ENCODE measurements at regions not wholly inside any gene's neighbourhood (a gene's known extent, or its start where the extent isn't known, plus 50 kb on each side); places are given as distances from the start of the nearest gene placed in this dataset.

- TF ChIP-seq, protein P1, sequence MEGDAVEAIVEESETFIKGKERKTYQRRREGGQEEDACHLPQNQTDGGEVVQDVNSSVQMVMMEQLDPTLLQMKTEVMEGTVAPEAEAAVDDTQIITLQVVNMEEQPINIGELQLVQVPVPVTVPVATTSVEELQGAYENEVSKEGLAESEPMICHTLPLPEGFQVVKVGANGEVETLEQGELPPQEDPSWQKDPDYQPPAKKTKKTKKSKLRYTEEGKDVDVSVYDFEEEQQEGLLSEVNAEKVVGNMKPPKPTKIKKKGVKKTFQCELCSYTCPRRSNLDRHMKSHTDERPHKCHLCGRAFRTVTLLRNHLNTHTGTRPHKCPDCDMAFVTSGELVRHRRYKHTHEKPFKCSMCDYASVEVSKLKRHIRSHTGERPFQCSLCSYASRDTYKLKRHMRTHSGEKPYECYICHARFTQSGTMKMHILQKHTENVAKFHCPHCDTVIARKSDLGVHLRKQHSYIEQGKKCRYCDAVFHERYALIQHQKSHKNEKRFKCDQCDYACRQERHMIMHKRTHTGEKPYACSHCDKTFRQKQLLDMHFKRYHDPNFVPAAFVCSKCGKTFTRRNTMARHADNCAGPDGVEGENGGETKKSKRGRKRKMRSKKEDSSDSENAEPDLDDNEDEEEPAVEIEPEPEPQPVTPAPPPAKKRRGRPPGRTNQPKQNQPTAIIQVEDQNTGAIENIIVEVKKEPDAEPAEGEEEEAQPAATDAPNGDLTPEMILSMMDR (IDR thresholded peaks at IDR 0.05; ENCODE audit: low read length): no peak
- TF ChIP-seq EZH2 (IDR thresholded peaks at IDR 0.05; ENCODE audit: borderline replicate concordance, low read length): no peak
Measured at GRCh38 chr2:67727131-67727530, 330.0 kb downstream of the ETAA1 start.

All from OCI-LY1 (cell line).